Lower lobe of right lung (tissue), 2 donors: ENCODE measurements at regions not wholly inside any gene's neighbourhood (a gene's known extent, or its start where the extent isn't known, plus 50 kb on each side); places are given as distances from the start of the nearest gene placed in this dataset.

Source experiments
- ATAC-seq, 2 donors: fragments of 200-7000 bp; cut with Tn5 transposase; one replicate each; pipeline ENCODE4 v1.9.1; 2020 to 2022; ENCODE audit warnings: mild to moderate bottlenecking in 2 of 2, moderate library complexity in 2 of 2
- DNase-seq: peaks from one replicate; pipeline ENCODE4 v3.0.0-alpha.2; 2020
- H3K27ac ChIP-seq: fragments of 200-600 bp; one replicate; pipeline ENCODE4 v1.8.0; 2022
- H3K27me3 ChIP-seq: fragments of 200-600 bp; one replicate; pipeline ENCODE4 v1.8.0; 2022; ENCODE audit warnings: low read depth
- H3K36me3 ChIP-seq: fragments of 200-600 bp; one replicate; pipeline ENCODE4 v1.8.0; 2022; ENCODE audit warnings: mild to moderate bottlenecking
- H3K4me1 ChIP-seq: fragments of 200-600 bp; one replicate; pipeline ENCODE4 v1.8.0; 2022
- H3K4me3 ChIP-seq: fragments of 200-600 bp; one replicate; pipeline ENCODE4 v1.8.0; 2022; ENCODE audit warnings: mild to moderate bottlenecking
- H3K9me3 ChIP-seq: fragments of 200-600 bp; one replicate; pipeline ENCODE4 v1.8.0; 2022
- CTCF ChIP-seq: fragments of 200-600 bp; IDR thresholded peaks from one replicate; pipeline ENCODE4 v1.8.0; 2022; ENCODE audit warnings: antibody characterized with exemption, mild to moderate bottlenecking
- intact Hi-C: fragments of 100-400 bp; cut with DNase I; formaldehyde crosslinking; loops from one replicate; pipeline ENCODE4 v1.11.0; 2022
- donor health status: DM: no; HTN: yes; CAD: no; lungs with severe emphysema.

- Histone ChIP-seq H3K27me3 (no peaks in the 10 kb centered on the region), H3K4me1 (no peaks in the 10 kb centered on the region), H3K9me3 (no peaks in the 10 kb centered on the region), H3K4me3 (no peak overlapping the region), H3K36me3 (no peaks in the 10 kb centered on the region), H3K27ac (no peak overlapping the region)
- intact Hi-C loops: no loop called here
- ATAC-seq (no peak), DNase-seq (no peak)
- TF ChIP-seq CTCF: no peak
Measured at GRCh38 chr11:93902921-93903320, 52.5 kb upstream of the VSTM5 start.

- no peak for TF ChIP-seq CTCF
- no peaks in the 10 kb centered on the region for H3K36me3 ChIP-seq
- no peak for ATAC-seq
- no peaks in the 10 kb centered on the region for H3K27me3 ChIP-seq
- intact Hi-C loops: no loop called here
- no peak for DNase-seq
- no peak overlapping the region for H3K4me3 ChIP-seq
- H3K4me1 ChIP-seq: no peaks in the 10 kb centered on the region
- H3K27ac ChIP-seq: no peak overlapping the region
- H3K9me3 ChIP-seq: no peaks in the 10 kb centered on the region
Measured at GRCh38 chr11:93903989-93904388, 53.6 kb upstream of the VSTM5 start.

- TF ChIP-seq CTCF: no peak
- DNase-seq (no peak), ATAC-seq (no peak)
- H3K9me3 ChIP-seq: no peaks in the 10 kb centered on the region
- H3K4me3 ChIP-seq: no peak overlapping the region
- no peaks in the 10 kb centered on the region for H3K36me3 ChIP-seq
- H3K4me1 ChIP-seq: no peaks in the 10 kb centered on the region
- no peak overlapping the region for H3K27ac ChIP-seq
- intact Hi-C loops: no loop called here
- H3K27me3 ChIP-seq: no peaks in the 10 kb centered on the region
Measured at GRCh38 chr11:93904716-93905115, 54.3 kb upstream of the VSTM5 start.

- ATAC-seq: no peak
- Histone ChIP-seq H3K9me3 (no peaks in the 10 kb centered on the region), H3K36me3 (no peaks in the 10 kb centered on the region), H3K4me1 (no peaks in the 10 kb centered on the region), H3K27me3 (no peaks in the 10 kb centered on the region), H3K4me3 (no peak overlapping the region), H3K27ac (no peak overlapping the region)
- TF ChIP-seq CTCF: no peak
- intact Hi-C loops: no loop called here
- no peak for DNase-seq
Measured at GRCh38 chr11:93905384-93905783, 55.0 kb upstream of the VSTM5 start.

- no peak overlapping the region for H3K27ac ChIP-seq
- H3K9me3 ChIP-seq: no peaks in the 10 kb centered on the region
- no peak for DNase-seq
- H3K27me3 ChIP-seq: no peaks in the 10 kb centered on the region
- intact Hi-C loops: no loop called here
- H3K36me3 ChIP-seq: no peaks in the 10 kb centered on the region
- TF ChIP-seq CTCF: no peak
- no peak for ATAC-seq
- H3K4me1 ChIP-seq: no peaks in the 10 kb centered on the region
- no peak overlapping the region for H3K4me3 ChIP-seq
Measured at GRCh38 chr11:93906486-93906885, 56.1 kb upstream of the VSTM5 start.

GRCh38 chr11:93907901-93908300 is 57.5 kb upstream of the VSTM5 start:
- ATAC-seq: no peak
- TF ChIP-seq CTCF: no peak
- intact Hi-C loops: no loop called here
- Histone ChIP-seq H3K4me1 (no peaks in the 10 kb centered on the region), H3K4me3 (no peak overlapping the region), H3K27ac (no peak overlapping the region), H3K36me3 (no peaks in the 10 kb centered on the region), H3K9me3 (no peaks in the 10 kb centered on the region), H3K27me3 (no peaks in the 10 kb centered on the region)
- no peak for DNase-seq
